H9 (cell line): ENCODE measurements at regions not wholly inside any gene's neighbourhood (a gene's known extent, or its start where the extent isn't known, plus 50 kb on each side); places are given as distances from the start of the nearest gene placed in this dataset.

Source experiments
- DNase-seq: peaks from one replicate; pipeline ENCODE4 v3.0.0-alpha.2; 2017
- H2AFZ ChIP-seq: one replicate; pipeline ENCODE4 v1.6.1; 2013; ENCODE audit warnings: mild to moderate bottlenecking, low read length, control low read depth, moderate library complexity
- H2AK5ac ChIP-seq: 2 replicates; pipeline ENCODE4 v1.6.1; 2013; ENCODE audit warnings: low read length, control low read depth, mixed read lengths; ENCODE audit not compliant: insufficient read length
- H2BK120ac ChIP-seq: one replicate; pipeline ENCODE4 v1.6.1; 2013; ENCODE audit warnings: low read depth, mild to moderate bottlenecking, low read length, control low read depth, inconsistent platforms; ENCODE audit not compliant: poor library complexity, severe bottlenecking
- H2BK12ac ChIP-seq: 2 replicates; pipeline ENCODE4 v1.6.1; 2013; ENCODE audit warnings: low read length, control low read depth, mixed read lengths, low read depth; ENCODE audit not compliant: insufficient read length
- H2BK15ac ChIP-seq: 2 replicates; pipeline ENCODE4 v1.6.1; 2013; ENCODE audit warnings: low read depth, low read length, control low read depth
- H2BK20ac ChIP-seq: one replicate; pipeline ENCODE4 v1.6.1; 2013; ENCODE audit warnings: low read depth, mild to moderate bottlenecking, low read length, control low read depth, inconsistent platforms; ENCODE audit not compliant: poor library complexity, severe bottlenecking
- H2BK5ac ChIP-seq: 2 replicates; pipeline ENCODE4 v1.6.1; 2013; ENCODE audit warnings: low read length, control low read depth, mixed read lengths; ENCODE audit not compliant: insufficient read length
- H3K14ac ChIP-seq: 2 replicates; pipeline ENCODE4 v1.6.1; 2013; ENCODE audit warnings: low read length, control low read depth; ENCODE audit not compliant: insufficient read depth
- H3K18ac ChIP-seq: 2 replicates; pipeline ENCODE4 v1.6.1; 2013; ENCODE audit warnings: low read depth, mild to moderate bottlenecking, mixed read lengths, low read length, control low read depth; ENCODE audit not compliant: insufficient read length
- H3K23ac ChIP-seq: 2 replicates; pipeline ENCODE4 v1.6.1; 2013; ENCODE audit warnings: low read length, control low read depth, mixed read lengths, low read depth; ENCODE audit not compliant: insufficient read length
- H3K23me2 ChIP-seq: 2 replicates; pipeline ENCODE4 v1.6.1; 2013; ENCODE audit warnings: low read depth, mild to moderate bottlenecking, mixed read lengths, low read length, control low read depth; ENCODE audit not compliant: insufficient read length, poor library complexity, severe bottlenecking
- H3K27ac ChIP-seq: 2 replicates; pipeline ENCODE4 v1.5.1; 2013; ENCODE audit warnings: low read length, control low read depth, mixed read lengths, low read depth; ENCODE audit not compliant: insufficient read length
- H3K27me3 ChIP-seq: 2 replicates; pipeline ENCODE4 v1.6.1; 2013; ENCODE audit warnings: low read length, control low read depth, inconsistent platforms; ENCODE audit not compliant: insufficient read depth
- H3K4ac ChIP-seq: 2 replicates; pipeline ENCODE4 v1.6.1; 2013; ENCODE audit warnings: low read depth, mild to moderate bottlenecking, control low read depth, inconsistent platforms, low read length, moderate library complexity
- H3K4me1 ChIP-seq: 2 replicates; pipeline ENCODE4 v1.6.1; 2013; ENCODE audit warnings: low read length, control low read depth, inconsistent platforms; ENCODE audit not compliant: insufficient read depth
- H3K4me2 ChIP-seq: 2 replicates; pipeline ENCODE4 v1.6.1; 2013; ENCODE audit warnings: low read length, control low read depth, mixed read lengths; ENCODE audit not compliant: insufficient read length, insufficient read depth
- H3K56ac ChIP-seq: 2 replicates; pipeline ENCODE4 v1.6.1; 2013; ENCODE audit warnings: low read depth, mild to moderate bottlenecking, mixed read lengths, low read length, control low read depth; ENCODE audit not compliant: insufficient read length
- H3K79me1 ChIP-seq: 2 replicates; pipeline ENCODE4 v1.6.1; 2013; ENCODE audit warnings: low read depth, mild to moderate bottlenecking, moderate library complexity, low read length, control low read depth, inconsistent platforms; ENCODE audit not compliant: insufficient read depth, poor library complexity, severe bottlenecking
- H3K79me2 ChIP-seq: 2 replicates; pipeline ENCODE4 v1.6.1; 2013; ENCODE audit warnings: low read length, control low read depth, inconsistent platforms; ENCODE audit not compliant: insufficient read depth
- H3K9ac ChIP-seq: 2 replicates; pipeline ENCODE4 v1.6.1; 2013; ENCODE audit warnings: low read length, control low read depth, mixed read lengths; ENCODE audit not compliant: insufficient read length; ENCODE audit errors: extremely low read depth
- H3K9me3 ChIP-seq: one replicate; pipeline ENCODE4 v1.6.1; 2013; ENCODE audit warnings: low read depth, low read length, inconsistent platforms; ENCODE audit not compliant: control insufficient read depth
- H3T11ph ChIP-seq: one replicate; pipeline ENCODE4 v1.6.1; 2013; ENCODE audit warnings: mild to moderate bottlenecking, low read length, control low read depth, inconsistent platforms
- H4K20me1 ChIP-seq: one replicate; pipeline ENCODE4 v1.6.1; 2013; ENCODE audit not compliant: control insufficient read depth, insufficient read length, insufficient read depth
- H4K5ac ChIP-seq: 2 replicates; pipeline ENCODE4 v1.6.1; 2013; ENCODE audit warnings: low read depth, mild to moderate bottlenecking, mixed read lengths, low read length, control low read depth; ENCODE audit not compliant: insufficient read length
- H4K8ac ChIP-seq: replicated peaks from 2 replicates; pipeline ENCODE4 v1.6.1; 2013; ENCODE audit warnings: low read length, control low read depth, mixed read lengths, low read depth; ENCODE audit not compliant: insufficient read length
- H4K91ac ChIP-seq: 2 replicates; pipeline ENCODE4 v1.6.1; 2013; ENCODE audit warnings: low read depth, mild to moderate bottlenecking, moderate library complexity, mixed read lengths, low read length, control low read depth; ENCODE audit not compliant: insufficient read length
- H3K27ac Mint-ChIP-seq, 3 experiments: 2 replicates in 2 of 3; 3 replicates in 1 of 3; pipeline ENCODE4 v1.8.0; 2020 to 2021; ENCODE audit warnings: mixed read lengths in 3 of 3, mild to moderate bottlenecking in 1 of 3, moderate library complexity in 1 of 3
- H3K27me3 Mint-ChIP-seq: 2 replicates; pipeline ENCODE4 v1.8.0; 2021; ENCODE audit warnings: low read depth, mild to moderate bottlenecking, moderate library complexity, mixed read lengths
- H3K36me3 Mint-ChIP-seq, 3 experiments: 2 replicates in 2 of 3; 3 replicates in 1 of 3; pipeline ENCODE4 v1.8.0; 2020 to 2021; ENCODE audit warnings: low read depth in 3 of 3, mixed read lengths in 3 of 3; ENCODE audit not compliant: insufficient read depth in 1 of 3
- H3K4me1 Mint-ChIP-seq, 2 experiments: 2 replicates each; pipeline ENCODE4 v1.8.0; 2020; ENCODE audit warnings: mixed read lengths in 2 of 2
- H3K4me3 Mint-ChIP-seq, 2 experiments: 2 replicates in 1 of 2; 3 replicates in 1 of 2; pipeline ENCODE4 v1.8.0; 2020 to 2021; ENCODE audit warnings: mild to moderate bottlenecking in 2 of 2, mixed read lengths in 2 of 2, moderate library complexity in 1 of 2
- H3K9me3 Mint-ChIP-seq, 2 experiments: 2 replicates in 1 of 2; 3 replicates in 1 of 2; pipeline ENCODE4 v1.8.0; 2020; ENCODE audit warnings: mild to moderate bottlenecking in 2 of 2, mixed read lengths in 2 of 2, moderate library complexity in 1 of 2
- WGBS: extraction: QIAGEN DNeasy Blood & Tissue Kit; methylation state at CpG from one replicate; pipeline ENCODE4 v1.1.7; 2013; ENCODE audit warnings: missing lambda C conversion rate, low lambda C conversion rate, mixed read lengths; ENCODE audit not compliant: insufficient read length; ENCODE audit errors: extremely low coverage; 5-methylcytosine and 5-hydroxymethylcytosine counted together
- TF ChIP-seq, protein P1 (sequence below): fragments of 200-600 bp; sonication (generic); conservative IDR thresholded peaks from 3 replicates; pipeline ENCODE4 v1.8.0; 2021; ENCODE audit warnings: antibody characterized with exemption, mild to moderate bottlenecking

DNA sequence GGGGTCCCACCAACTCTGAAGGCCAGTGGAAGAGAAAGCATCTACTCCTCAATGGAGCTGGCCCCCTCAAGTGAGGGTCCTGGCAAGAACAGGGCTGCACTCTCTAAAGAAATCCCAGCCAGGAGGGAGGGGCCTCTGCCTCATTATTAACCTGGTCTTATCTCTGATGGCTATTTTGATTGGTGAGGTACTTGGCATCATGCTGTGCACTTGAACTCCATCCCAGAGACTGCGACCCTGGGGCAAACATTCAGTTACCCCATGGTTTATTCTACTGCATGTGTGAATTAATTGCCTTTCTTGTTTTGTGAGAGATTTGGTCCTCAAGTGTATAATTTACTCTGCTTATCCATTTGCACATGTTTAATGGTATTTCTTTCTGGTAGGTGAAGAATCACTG lies 55.0 kb upstream of the ETV3 start:
- Histone ChIP-seq H3K9me3 (no peaks in the 10 kb centered on the region), H3K79me2 (no peaks in the 10 kb centered on the region), H3K23me2 (no peaks in the 10 kb centered on the region), H3K18ac (no peak overlapping the region), H2BK120ac (no peak overlapping the region), H4K91ac (no peak overlapping the region), H3T11ph (no peak overlapping the region), H4K5ac (no peak overlapping the region), H3K4me1 (no peaks in the 10 kb centered on the region), H3K9ac (no peak overlapping the region), H4K8ac (no peak overlapping the region), H2AK5ac (no peak overlapping the region), H4K20me1 (no peaks in the 10 kb centered on the region), H2BK15ac (no peak overlapping the region), H3K27me3 (no peaks in the 10 kb centered on the region), H3K27ac (no peak overlapping the region), H2AFZ (no peak overlapping the region), H3K4ac (no peak overlapping the region), H3K14ac (no peak overlapping the region), H3K79me1 (no peaks in the 10 kb centered on the region), H3K4me2 (no peak overlapping the region), H3K23ac (no peak overlapping the region), H2BK20ac (no peak overlapping the region), H2BK5ac (no peak overlapping the region), H2BK12ac (no peak overlapping the region), H3K56ac (no peak overlapping the region)
- Mint-ChIP-seq H3K4me3 (no peak overlapping the region), H3K4me1 (peaks cover 16 to 21% of the 10 kb centered on the region in 2 experiments), H3K27ac (no peak overlapping the region), H3K36me3 (no peaks in the 10 kb centered on the region), H3K27me3 (peaks cover 4% of the 10 kb centered on the region; the same call in 1 of the 2 replicates), H3K9me3 (no peaks in the 10 kb centered on the region)
- WGBS = no CpG with 5 or more reads among the region's 1 CpG
- DNase-seq = no peak
- TF ChIP-seq, protein P1, sequence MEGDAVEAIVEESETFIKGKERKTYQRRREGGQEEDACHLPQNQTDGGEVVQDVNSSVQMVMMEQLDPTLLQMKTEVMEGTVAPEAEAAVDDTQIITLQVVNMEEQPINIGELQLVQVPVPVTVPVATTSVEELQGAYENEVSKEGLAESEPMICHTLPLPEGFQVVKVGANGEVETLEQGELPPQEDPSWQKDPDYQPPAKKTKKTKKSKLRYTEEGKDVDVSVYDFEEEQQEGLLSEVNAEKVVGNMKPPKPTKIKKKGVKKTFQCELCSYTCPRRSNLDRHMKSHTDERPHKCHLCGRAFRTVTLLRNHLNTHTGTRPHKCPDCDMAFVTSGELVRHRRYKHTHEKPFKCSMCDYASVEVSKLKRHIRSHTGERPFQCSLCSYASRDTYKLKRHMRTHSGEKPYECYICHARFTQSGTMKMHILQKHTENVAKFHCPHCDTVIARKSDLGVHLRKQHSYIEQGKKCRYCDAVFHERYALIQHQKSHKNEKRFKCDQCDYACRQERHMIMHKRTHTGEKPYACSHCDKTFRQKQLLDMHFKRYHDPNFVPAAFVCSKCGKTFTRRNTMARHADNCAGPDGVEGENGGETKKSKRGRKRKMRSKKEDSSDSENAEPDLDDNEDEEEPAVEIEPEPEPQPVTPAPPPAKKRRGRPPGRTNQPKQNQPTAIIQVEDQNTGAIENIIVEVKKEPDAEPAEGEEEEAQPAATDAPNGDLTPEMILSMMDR = no peak
